K562 (cell line): ENCODE measurements at regions not wholly inside any gene's neighbourhood (a gene's known extent, or its start where the extent isn't known, plus 50 kb on each side); places are given as distances from the start of the nearest gene placed in this dataset.

ENCODE experiments used
- ATAC-seq: fragments of 200-7000 bp; cut with Tn5 transposase; 3 replicates; pipeline ENCODE4 v1.9.1; 2020; ENCODE audit warnings: moderate library complexity
- BruUV-seq: library from RNA; stranded (reverse); fragments of 400-500 nt; replicated peaks from 2 replicates; lab custom pipeline; 2021; lab: Mats Ljungman, UMichigan
- CTCF ChIA-PET: fragments of 300-600 bp; formaldehyde crosslinking; extraction: SDS; loops from one replicate; lab custom pipeline; 2021; ENCODE audit warnings: low intra/inter-chr PET ratio; lab: Yijun Ruan, JAX
- POLR2A ChIA-PET: fragments of 300-600, 350-650 bp; sonication (Branson Sonifier 250); formaldehyde crosslinking; extraction: SDS; loops from one replicate; lab custom pipeline; 2021; ENCODE audit warnings: antibody characterized with exemption, inconsistent platforms; lab: Yijun Ruan, JAX
- DNase-seq, 4 experiments: peaks; one replicate each; pipeline versions ENCODE4 v3.0.0 to v3.0.0-alpha.2; 2011 to 2018; ENCODE audit warnings: low spot score in 3 of 4, mixed read lengths in 3 of 4; ENCODE audit errors: extremely low read depth in 1 of 4
- FAIRE-seq: peaks from 2 replicates; lab custom pipeline; 2011; peaks lifted over from hg19 to GRCh38; lab: Jason Lieb, UNC
- H2AFZ ChIP-seq: 2 replicates; pipeline ENCODE4 v1.6.0; 2011; ENCODE audit warnings: low read depth, low read length, control low read depth, inconsistent platforms
- H3K27ac ChIP-seq: fragments of 200-600 bp; 3 replicates; pipeline ENCODE4 v1.8.0; 2011; ENCODE audit warnings: low read depth, mild to moderate bottlenecking, control low read depth, inconsistent platforms, low read length, moderate library complexity, mixed read lengths; ENCODE audit errors: extremely low read depth
- H3K27me3 ChIP-seq, 2 experiments: fragments of 300-600 bp in 1 of 2; 2 replicates in 1 of 2; 3 replicates in 1 of 2; pipeline versions ENCODE4 v1.6.0 to v1.8.0; 2011; ENCODE audit warnings: inconsistent platforms in 2 of 2, low read length in 2 of 2, mild to moderate bottlenecking in 1 of 2, mixed read lengths in 1 of 2, moderate library complexity in 1 of 2; ENCODE audit not compliant: control insufficient read depth in 2 of 2, insufficient read depth in 2 of 2
- H3K36me3 ChIP-seq: fragments of 300-600 bp; 3 replicates; pipeline ENCODE4 v1.8.0; 2011; ENCODE audit warnings: mild to moderate bottlenecking, low read length, inconsistent platforms; ENCODE audit not compliant: control insufficient read depth, insufficient read depth
- H3K4me1 ChIP-seq, 2 experiments: fragments of 200-600 bp in 1 of 2; replicated peaks in 1 of 2; 2 replicates in 1 of 2; 3 replicates in 1 of 2; pipeline versions ENCODE4 v1.5.1 to v1.8.0; 2011; ENCODE audit warnings: inconsistent platforms in 2 of 2, low read length in 2 of 2, mild to moderate bottlenecking in 1 of 2, mixed read lengths in 1 of 2, moderate library complexity in 1 of 2; ENCODE audit not compliant: control insufficient read depth in 2 of 2, insufficient read depth in 2 of 2
- H3K4me2 ChIP-seq: 2 replicates; pipeline ENCODE4 v1.6.1; 2011; ENCODE audit warnings: low read length, control low read depth, inconsistent platforms, mixed read lengths; ENCODE audit not compliant: insufficient read depth
- H3K4me3 ChIP-seq: fragments of 200-600 bp; sonication (generic), shearing (Covaris generic); 2 replicates; pipeline ENCODE4 v1.5.1; 2016; ENCODE audit warnings: control low read depth, inconsistent platforms
- H3K79me2 ChIP-seq: fragments of 200-600 bp; 3 replicates; pipeline ENCODE4 v1.8.0; 2011; ENCODE audit warnings: low read length, inconsistent platforms; ENCODE audit not compliant: control insufficient read depth, insufficient read depth
- H3K9ac ChIP-seq, 2 experiments: 2 replicates each; pipeline versions ENCODE4 v1.6.0 to v1.6.1; 2011; ENCODE audit warnings: low read depth in 2 of 2, low read length in 2 of 2, control low read depth in 1 of 2, inconsistent platforms in 1 of 2, mild to moderate bottlenecking in 1 of 2, mixed read lengths in 1 of 2; ENCODE audit not compliant: insufficient read depth in 1 of 2
- H3K9me1 ChIP-seq: one replicate; pipeline ENCODE4 v1.6.0; 2011; ENCODE audit warnings: inconsistent platforms, mild to moderate bottlenecking, low read length, moderate library complexity; ENCODE audit not compliant: control insufficient read depth, insufficient read depth
- H3K9me3 ChIP-seq: replicated peaks from 2 replicates; pipeline ENCODE4 v1.5.1; 2011; ENCODE audit warnings: low read depth, low read length, inconsistent platforms; ENCODE audit not compliant: control insufficient read depth, insufficient read depth
- H4K20me1 ChIP-seq: replicated peaks from 2 replicates; pipeline ENCODE4 v1.6.1; 2011; ENCODE audit warnings: low read length, inconsistent platforms, mixed read lengths; ENCODE audit not compliant: control insufficient read depth, insufficient read depth
- CBX8 ChIP-seq: fragments of 200-600 bp; sonication (generic); IDR thresholded peaks from 2 replicates; pipeline ENCODE4 v1.6.1; 2012; ENCODE audit warnings: borderline replicate concordance, mixed run types, low read depth, mild to moderate bottlenecking, moderate library complexity, mixed read lengths, low read length, control low read depth, inconsistent platforms; ENCODE audit not compliant: poor library complexity, severe bottlenecking; ENCODE audit errors: extremely low read depth
- FOS ChIP-seq: IDR thresholded peaks from 3 replicates; pipeline ENCODE4 v1.6.1; 2011; ENCODE audit not compliant: insufficient read length; ENCODE audit errors: extremely low read depth
- KDM4B ChIP-seq, 2 experiments: fragments of 450-650 bp in 1 of 2; sonication (generic) in 1 of 2; IDR thresholded peaks; 2 replicates each; pipeline ENCODE4 v1.6.1; 2016 to 2017; ENCODE audit warnings: borderline replicate concordance in 2 of 2, antibody characterized with exemption in 1 of 2, low read depth in 1 of 2, mild to moderate bottlenecking in 1 of 2
- MTA1 ChIP-seq: fragments of 450-650 bp; IDR thresholded peaks from 2 replicates; pipeline ENCODE4 v1.6.1; 2017; ENCODE audit warnings: borderline replicate concordance
- NCOA4 ChIP-seq: fragments of 450-650 bp; IDR thresholded peaks from 2 replicates; pipeline ENCODE4 v1.6.1; 2018; ENCODE audit warnings: mild to moderate bottlenecking; ENCODE audit not compliant: partially characterized antibody
- SMARCA5 ChIP-seq: fragments of 450-650 bp; IDR thresholded peaks from 2 replicates; pipeline ENCODE4 v1.6.1; 2016
- XRCC5 ChIP-seq: fragments of 200-400 bp; formaldehyde crosslinking; IDR thresholded peaks from 2 replicates; pipeline ENCODE4 v1.6.1; 2017; ENCODE audit warnings: low read depth, mild to moderate bottlenecking, low read length
- ZBTB7A ChIP-seq: IDR thresholded peaks from 2 replicates; pipeline ENCODE4 v1.6.1; 2011; ENCODE audit warnings: low read depth, mild to moderate bottlenecking, low read length, moderate library complexity, borderline replicate concordance; ENCODE audit not compliant: control insufficient read depth
- ZNF232 ChIP-seq: sonication (generic); formaldehyde crosslinking; IDR thresholded peaks from 2 replicates; pipeline ENCODE4 v1.8.0; 2022; ENCODE audit warnings: mild to moderate bottlenecking, missing genetic modification reagents
- ZNF518B ChIP-seq: fragments of 250-450 bp; sonication (Bioruptor Pico); IDR thresholded peaks from 2 replicates; pipeline ENCODE4 v1.5.0; 2021; ENCODE audit warnings: mild to moderate bottlenecking, moderate library complexity
- ZNF717 ChIP-seq: fragments of 250-450 bp; sonication (Bioruptor Pico); IDR thresholded peaks from 2 replicates; pipeline ENCODE4 v1.5.0; 2021
- WGBS: fragments of 100-300 bp; shearing (Covaris generic); methylation state at CpG from one replicate; pipeline ENCODE4 v1.1.6; 2016; ENCODE audit warnings: low coverage, mixed read lengths; ENCODE audit not compliant: insufficient coverage; ENCODE audit errors: missing lambda C conversion rate; 5-methylcytosine and 5-hydroxymethylcytosine counted together
- in situ Hi-C: fragments of 300-500 bp; cut with MboI; formaldehyde crosslinking; loops from 4 replicates; pipeline ENCODE4 v1.15.0; 2018; ENCODE audit warnings: inconsistent platforms, mixed read lengths
- intact Hi-C: fragments of 100-400 bp; cut with micrococcal nuclease; formaldehyde crosslinking; loops from 2 replicates; pipeline ENCODE4 v1.14.2; 2022
- TF ChIP-seq, protein P1 (sequence below): fragments of 450-650 bp; IDR thresholded peaks from 2 replicates; pipeline ENCODE4 v1.6.1; 2016; ENCODE audit warnings: borderline replicate concordance

DNA sequence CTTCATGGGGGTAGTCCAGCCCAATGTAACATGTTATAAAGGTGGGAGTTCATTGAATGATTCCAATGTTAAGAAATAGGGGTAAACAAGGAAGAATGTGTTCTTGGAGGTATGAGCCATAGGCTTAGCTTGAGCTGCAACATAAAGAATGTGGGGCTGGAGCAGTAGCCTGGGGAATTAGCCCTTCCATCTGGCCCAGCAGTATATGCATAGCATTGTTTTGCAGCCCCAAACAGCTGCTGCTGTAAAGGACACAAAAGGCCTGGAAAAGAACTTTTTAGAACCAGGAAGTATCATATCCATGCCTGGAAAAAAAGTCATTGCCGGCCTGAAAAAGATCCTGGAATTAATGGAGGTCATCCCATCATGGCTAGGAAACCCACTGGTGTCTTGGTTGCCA, 55.8 kb upstream of the SMARCA2 start:
- Histone ChIP-seq H3K27ac (no peak overlapping the region), H3K9me3 (no peaks in the 10 kb centered on the region), H3K4me2 (no peak overlapping the region), H4K20me1 (no peaks in the 10 kb centered on the region), H3K27me3 (no peaks in the 10 kb centered on the region), H3K9me1 (no peaks in the 10 kb centered on the region), H3K4me1 (no peaks in the 10 kb centered on the region), H3K4me3 (no peak overlapping the region), H2AFZ (no peak overlapping the region), H3K36me3 (no peaks in the 10 kb centered on the region), H3K9ac (no peak overlapping the region), H3K79me2 (no peaks in the 10 kb centered on the region)
- ChIA-PET POLR2A (no interaction called here), CTCF (no interaction called here)
- TF ChIP-seq NCOA4 (no peak), ZBTB7A (no peak), ZNF518B (no peak), KDM4B (IDR thresholded peaks at IDR 0.05; ENCODE audit: borderline replicate concordance in 2 of 2, low read depth in 1 of 2) (no peak), XRCC5 (no peak), CBX8 (no peak), SMARCA5 (no peak), FOS (no peak), ZNF232 (CRISPR knock-in tag) (no peak), MTA1 (no peak), ZNF717 (CRISPR knock-in tag) (no peak)
- TF ChIP-seq, protein P1, sequence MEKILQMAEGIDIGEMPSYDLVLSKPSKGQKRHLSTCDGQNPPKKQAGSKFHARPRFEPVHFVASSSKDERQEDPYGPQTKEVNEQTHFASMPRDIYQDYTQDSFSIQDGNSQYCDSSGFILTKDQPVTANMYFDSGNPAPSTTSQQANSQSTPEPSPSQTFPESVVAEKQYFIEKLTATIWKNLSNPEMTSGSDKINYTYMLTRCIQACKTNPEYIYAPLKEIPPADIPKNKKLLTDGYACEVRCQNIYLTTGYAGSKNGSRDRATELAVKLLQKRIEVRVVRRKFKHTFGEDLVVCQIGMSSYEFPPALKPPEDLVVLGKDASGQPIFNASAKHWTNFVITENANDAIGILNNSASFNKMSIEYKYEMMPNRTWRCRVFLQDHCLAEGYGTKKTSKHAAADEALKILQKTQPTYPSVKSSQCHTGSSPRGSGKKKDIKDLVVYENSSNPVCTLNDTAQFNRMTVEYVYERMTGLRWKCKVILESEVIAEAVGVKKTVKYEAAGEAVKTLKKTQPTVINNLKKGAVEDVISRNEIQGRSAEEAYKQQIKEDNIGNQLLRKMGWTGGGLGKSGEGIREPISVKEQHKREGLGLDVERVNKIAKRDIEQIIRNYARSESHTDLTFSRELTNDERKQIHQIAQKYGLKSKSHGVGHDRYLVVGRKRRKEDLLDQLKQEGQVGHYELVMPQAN: no peak
- BruUV-seq: no TSS peak
- in situ Hi-C loops (no loop called here), intact Hi-C loops (no loop called here)
- FAIRE-seq: no peak
- no peak for DNase-seq
- 0% methylated on average over 1 of the region's 1 CpG for WGBS
- no peak for ATAC-seq
